Tibial artery (tissue), 4 donors: ENCODE measurements at regions not wholly inside any gene's neighbourhood (a gene's known extent, or its start where the extent isn't known, plus 50 kb on each side); places are given as distances from the start of the nearest gene placed in this dataset.

Source experiments
- DNase-seq, 2 donors: peaks; one replicate each; pipeline ENCODE4 v3.0.0-alpha.2; 2019
- H3K27ac ChIP-seq, 2 donors: fragments of 200-600 bp; sonication (generic) in 1 of 2; 1 replicate in 1 of 2; 2 replicates in 1 of 2; pipeline ENCODE4 v1.5.1; 2018 to 2019; ENCODE audit warnings: mild to moderate bottlenecking in 1 of 2
- H3K27me3 ChIP-seq, 2 donors: fragments of 200-600 bp; sonication (generic) in 1 of 2; one replicate each; pipeline versions ENCODE4 v1.5.1 to v1.6.0; 2016 to 2019
- H3K36me3 ChIP-seq, 3 donors: fragments of 200-600 bp; sonication (generic) in 2 of 3; one replicate each; pipeline ENCODE4 v1.5.1; 2016 to 2019; ENCODE audit warnings: mild to moderate bottlenecking in 2 of 3
- H3K4me1 ChIP-seq, 4 donors: fragments of 200-600 bp; sonication (generic) in 2 of 4; 1 replicate in 3 of 4; 2 replicates in 1 of 4; pipeline ENCODE4 v1.5.1; 2016 to 2019
- H3K4me3 ChIP-seq, 2 donors: fragments of 200-600 bp; sonication (generic) in 1 of 2; 1 replicate in 1 of 2; 2 replicates in 1 of 2; pipeline ENCODE4 v1.5.1; 2018 to 2019; ENCODE audit warnings: mild to moderate bottlenecking in 2 of 2
- H3K9me3 ChIP-seq, 3 donors: fragments of 200-600 bp; sonication (generic) in 1 of 3; one replicate each; pipeline ENCODE4 v1.5.1; 2016 to 2019
- intact Hi-C: fragments of 100-400 bp; cut with DNase I; formaldehyde crosslinking; loops from one replicate; pipeline ENCODE4 v1.15.0; 2023; ENCODE audit warnings: low total_unique reads
- TF ChIP-seq, protein P1 (sequence below), 2 experiments: fragments of 200-600 bp in 1 of 2; fragments of 450-650 bp in 1 of 2; IDR thresholded peaks; one replicate each; pipeline ENCODE4 v1.5.1; 2017 to 2019; ENCODE audit warnings: antibody characterized with exemption in 2 of 2, mild to moderate bottlenecking in 1 of 2, moderate library complexity in 1 of 2

GRCh38 chr2:59926731-59927130 is 626.7 kb downstream of the BCL11A start:
- intact Hi-C loops: no loop called here
- Histone ChIP-seq H3K4me1 (no peaks in the 10 kb centered on the region), H3K27ac (no peak overlapping the region), H3K27me3 (no peaks in the 10 kb centered on the region), H3K36me3 (no peaks in the 10 kb centered on the region), H3K4me3 (no peak overlapping the region), H3K9me3 (no peaks in the 10 kb centered on the region)
- no peak for DNase-seq
- TF ChIP-seq, protein P1, sequence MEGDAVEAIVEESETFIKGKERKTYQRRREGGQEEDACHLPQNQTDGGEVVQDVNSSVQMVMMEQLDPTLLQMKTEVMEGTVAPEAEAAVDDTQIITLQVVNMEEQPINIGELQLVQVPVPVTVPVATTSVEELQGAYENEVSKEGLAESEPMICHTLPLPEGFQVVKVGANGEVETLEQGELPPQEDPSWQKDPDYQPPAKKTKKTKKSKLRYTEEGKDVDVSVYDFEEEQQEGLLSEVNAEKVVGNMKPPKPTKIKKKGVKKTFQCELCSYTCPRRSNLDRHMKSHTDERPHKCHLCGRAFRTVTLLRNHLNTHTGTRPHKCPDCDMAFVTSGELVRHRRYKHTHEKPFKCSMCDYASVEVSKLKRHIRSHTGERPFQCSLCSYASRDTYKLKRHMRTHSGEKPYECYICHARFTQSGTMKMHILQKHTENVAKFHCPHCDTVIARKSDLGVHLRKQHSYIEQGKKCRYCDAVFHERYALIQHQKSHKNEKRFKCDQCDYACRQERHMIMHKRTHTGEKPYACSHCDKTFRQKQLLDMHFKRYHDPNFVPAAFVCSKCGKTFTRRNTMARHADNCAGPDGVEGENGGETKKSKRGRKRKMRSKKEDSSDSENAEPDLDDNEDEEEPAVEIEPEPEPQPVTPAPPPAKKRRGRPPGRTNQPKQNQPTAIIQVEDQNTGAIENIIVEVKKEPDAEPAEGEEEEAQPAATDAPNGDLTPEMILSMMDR (IDR thresholded peaks at IDR 0.05): no peak

DNA sequence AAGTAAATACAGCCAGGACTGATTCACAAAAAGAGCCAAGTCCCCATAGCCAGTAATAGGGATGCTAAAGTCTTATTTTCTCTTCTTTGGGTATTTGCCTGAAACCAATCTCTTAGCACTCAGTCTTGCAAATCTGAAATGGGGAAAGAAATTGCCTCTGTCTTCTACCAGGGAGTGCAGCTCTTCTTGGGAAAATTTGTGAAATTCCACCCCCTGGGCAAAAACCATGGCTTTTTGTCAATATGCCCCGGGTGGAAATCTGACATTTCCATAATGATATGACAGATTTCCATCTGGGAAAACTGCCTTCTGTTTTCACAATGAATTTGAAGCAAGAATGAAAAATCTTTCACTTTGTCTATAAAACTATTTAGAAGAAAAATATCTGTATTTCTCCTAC is 628.1 kb downstream of the BCL11A start:
- Histone ChIP-seq H3K27me3 (no peaks in the 10 kb centered on the region), H3K4me3 (no peak overlapping the region), H3K27ac (no peak overlapping the region), H3K4me1 (no peaks in the 10 kb centered on the region), H3K9me3 (no peaks in the 10 kb centered on the region), H3K36me3 (no peaks in the 10 kb centered on the region)
- intact Hi-C loops: no loop called here
- no peak for DNase-seq
- TF ChIP-seq, protein P1 (IDR thresholded peaks at IDR 0.05): no peak

DNA sequence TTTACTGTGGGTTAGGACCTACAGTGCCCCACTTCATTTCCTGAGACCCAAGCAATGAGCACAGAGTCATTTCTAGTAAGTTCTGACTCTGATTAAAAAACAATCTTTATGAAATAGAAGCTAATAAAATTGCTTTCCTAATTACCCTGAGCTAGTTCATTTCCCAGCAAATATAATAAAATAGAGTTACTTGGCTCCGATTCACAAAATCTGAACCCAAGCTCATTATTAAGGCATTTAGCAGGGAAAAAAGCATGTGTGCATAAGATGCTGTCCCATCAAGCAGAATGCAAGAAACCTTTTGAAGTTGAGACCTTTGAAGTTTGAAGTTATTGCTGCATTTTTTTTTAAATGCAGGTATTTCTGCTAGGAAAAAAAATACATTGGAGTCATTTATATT is 629.1 kb downstream of the BCL11A start:
- H3K9me3 ChIP-seq: no peaks in the 10 kb centered on the region
- no peaks in the 10 kb centered on the region for H3K27me3 ChIP-seq
- H3K36me3 ChIP-seq: no peaks in the 10 kb centered on the region
- TF ChIP-seq, protein P1 (IDR thresholded peaks at IDR 0.05): no peak
- intact Hi-C loops: no loop called here
- H3K4me3 ChIP-seq: no peak overlapping the region
- H3K4me1 ChIP-seq: no peaks in the 10 kb centered on the region
- H3K27ac ChIP-seq: no peak overlapping the region
- DNase-seq: no peak

DNA sequence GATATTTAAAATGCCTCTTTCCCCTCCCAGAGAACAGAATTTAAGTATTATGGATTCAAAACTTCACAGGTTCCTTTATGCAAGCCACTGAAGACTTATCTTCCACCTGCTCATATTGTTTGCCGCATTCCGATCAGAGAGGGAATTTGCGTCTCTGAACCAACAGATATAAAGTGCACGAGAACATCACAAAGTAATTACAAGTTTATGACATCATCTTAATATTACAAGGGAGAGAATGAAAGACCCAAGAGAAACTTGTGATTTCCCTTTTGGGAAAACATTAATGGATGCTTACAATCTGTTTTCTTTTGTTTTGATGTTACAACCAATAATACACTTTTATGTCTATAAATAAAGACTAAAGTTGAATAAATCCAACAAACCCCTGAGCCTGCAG is 631.0 kb downstream of the BCL11A start:
- H3K4me1 ChIP-seq: no peaks in the 10 kb centered on the region
- TF ChIP-seq, protein P1 (IDR thresholded peaks at IDR 0.05): no peak

GRCh38 chr2:59921743-59922142 is 631.7 kb downstream of the BCL11A start:
- Histone ChIP-seq H3K4me3 (no peak overlapping the region), H3K27me3 (no peaks in the 10 kb centered on the region), H3K9me3 (no peaks in the 10 kb centered on the region), H3K36me3 (no peaks in the 10 kb centered on the region), H3K4me1 (no peaks in the 10 kb centered on the region), H3K27ac (no peak overlapping the region)
- intact Hi-C loops: no loop called here
- TF ChIP-seq, protein P1 (IDR thresholded peaks at IDR 0.05): no peak
- no peak for DNase-seq

More for the DNA sequence above, 631.0 kb downstream of the BCL11A start:
- Histone ChIP-seq H3K27me3 (no peaks in the 10 kb centered on the region), H3K9me3 (no peaks in the 10 kb centered on the region), H3K4me3 (no peak overlapping the region), H3K36me3 (no peaks in the 10 kb centered on the region), H3K27ac (no peak overlapping the region)
- DNase-seq: no peak
- intact Hi-C loops: no loop called here

DNA sequence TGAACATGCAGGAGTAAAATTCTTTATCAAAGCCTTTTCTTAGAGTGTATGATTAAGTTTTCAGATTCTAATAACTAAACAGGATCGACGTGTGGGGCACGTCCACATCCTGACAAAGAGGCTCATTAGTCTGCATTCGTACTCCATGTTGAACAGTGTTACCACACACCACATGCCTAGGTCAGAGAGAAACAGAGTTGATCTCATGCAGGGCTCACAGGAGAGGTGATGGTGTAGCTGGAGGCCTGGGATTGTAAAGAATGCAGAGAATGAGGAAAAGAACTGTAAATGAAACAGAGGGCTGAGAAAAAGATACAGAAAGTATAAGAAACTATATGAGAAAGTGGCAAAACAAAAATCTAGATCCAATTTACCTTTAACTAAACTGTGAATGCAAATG is 632.5 kb downstream of the BCL11A start:
- DNase-seq: no peak
- intact Hi-C loops: no loop called here
- Histone ChIP-seq H3K36me3 (no peaks in the 10 kb centered on the region), H3K9me3 (no peaks in the 10 kb centered on the region), H3K4me1 (no peaks in the 10 kb centered on the region), H3K27me3 (no peaks in the 10 kb centered on the region), H3K27ac (no peak overlapping the region), H3K4me3 (no peak overlapping the region)
- TF ChIP-seq, protein P1 (IDR thresholded peaks at IDR 0.05): no peak
